MG63 (cell line): ENCODE measurements at regions not wholly inside any gene's neighbourhood (a gene's known extent, or its start where the extent isn't known, plus 50 kb on each side); places are given as distances from the start of the nearest gene placed in this dataset.
"Not testable (repeated sequence)": the region's sequence is repeated elsewhere in the genome, so short reads cannot be mapped to it uniquely, and the experiment has no call there.

Source experiments
- DNase-seq: peaks from one replicate; pipeline ENCODE4 v3.0.0-alpha.2; 2020
- H3K27me3 ChIP-seq: fragments of 250-450 bp; sonication (Bioruptor Pico); 2 replicates; pipeline ENCODE4 v1.5.1; 2020; ENCODE audit warnings: mild to moderate bottlenecking, moderate library complexity
- H3K36me3 ChIP-seq: fragments of 250-450 bp; sonication (Bioruptor Pico); 2 replicates; pipeline ENCODE4 v1.5.1; 2020; ENCODE audit warnings: mild to moderate bottlenecking, moderate library complexity
- H3K4me3 ChIP-seq: fragments of 250-450 bp; sonication (Bioruptor Pico); 2 replicates; pipeline ENCODE4 v1.5.1; 2020; ENCODE audit warnings: mild to moderate bottlenecking, moderate library complexity
- H3K9me3 ChIP-seq: fragments of 250-450 bp; sonication (Bioruptor Pico); 2 replicates; pipeline ENCODE4 v1.5.1; 2020; ENCODE audit warnings: mild to moderate bottlenecking, moderate library complexity

- Histone ChIP-seq H3K27me3 (no peaks in the 10 kb centered on the region), H3K9me3 (no peaks in the 10 kb centered on the region), H3K36me3 (no peaks in the 10 kb centered on the region), H3K4me3 (no peak overlapping the region)
- DNase-seq: no peak
Observed at GRCh38 chrX:3550871-3551270, 162.6 kb downstream of the PRKX start.

DNA sequence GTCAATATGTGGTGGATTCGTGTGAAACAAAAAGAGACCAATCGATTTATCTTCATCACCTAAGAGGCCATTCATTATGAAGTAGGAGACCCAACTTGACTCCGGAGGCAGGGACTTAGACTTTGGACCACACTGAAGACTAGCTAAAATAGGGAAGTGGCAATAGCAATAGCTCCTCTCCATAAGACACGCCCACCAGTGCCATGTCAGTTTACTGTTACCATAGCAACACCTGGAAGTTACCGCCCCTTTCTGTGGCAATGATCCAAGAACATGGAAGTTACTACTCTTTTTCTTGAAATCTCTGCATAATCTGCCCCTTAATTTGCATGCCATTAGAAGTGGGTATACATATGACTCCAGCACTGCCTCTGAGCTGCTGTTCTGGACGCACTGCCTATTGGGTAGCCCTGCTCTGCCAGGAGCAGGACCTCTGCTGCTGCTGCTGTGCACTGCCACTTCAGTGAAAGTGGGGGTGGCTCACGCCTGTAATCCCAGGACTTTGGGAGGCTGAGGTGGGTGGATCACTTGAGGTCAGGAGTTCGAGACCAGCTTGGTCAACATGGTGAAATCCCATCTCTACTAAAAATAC is 163.2 kb downstream of the PRKX start:
- no peaks in the 10 kb centered on the region for H3K27me3 ChIP-seq
- no peaks in the 10 kb centered on the region for H3K9me3 ChIP-seq
- no peak overlapping the region for H3K4me3 ChIP-seq
- no peaks in the 10 kb centered on the region for H3K36me3 ChIP-seq
- DNase-seq: no peak

GRCh38 chrX:3549411-3549911 is 164.0 kb downstream of the PRKX start:
- Histone ChIP-seq H3K36me3 (no peaks in the 10 kb centered on the region), H3K27me3 (no peaks in the 10 kb centered on the region), H3K4me3 (peak overlapping the region; percentile 33), H3K9me3 (no peaks in the 10 kb centered on the region)
- peak; percentile 42 for DNase-seq

GRCh38 chrX:3548765-3549391 is 164.6 kb downstream of the PRKX start:
- Histone ChIP-seq H3K36me3 (no peaks in the 10 kb centered on the region), H3K27me3 (no peaks in the 10 kb centered on the region), H3K4me3 (peak overlapping the region; percentile 33), H3K9me3 (no peaks in the 10 kb centered on the region)
- no peak for DNase-seq

GRCh38 chrX:3545901-3546300 is 167.5 kb downstream of the PRKX start:
- H3K36me3 ChIP-seq: no peaks in the 10 kb centered on the region
- no peaks in the 10 kb centered on the region for H3K27me3 ChIP-seq
- DNase-seq: no peak
- H3K9me3 ChIP-seq: no peaks in the 10 kb centered on the region
- H3K4me3 ChIP-seq: no peak overlapping the region

DNA sequence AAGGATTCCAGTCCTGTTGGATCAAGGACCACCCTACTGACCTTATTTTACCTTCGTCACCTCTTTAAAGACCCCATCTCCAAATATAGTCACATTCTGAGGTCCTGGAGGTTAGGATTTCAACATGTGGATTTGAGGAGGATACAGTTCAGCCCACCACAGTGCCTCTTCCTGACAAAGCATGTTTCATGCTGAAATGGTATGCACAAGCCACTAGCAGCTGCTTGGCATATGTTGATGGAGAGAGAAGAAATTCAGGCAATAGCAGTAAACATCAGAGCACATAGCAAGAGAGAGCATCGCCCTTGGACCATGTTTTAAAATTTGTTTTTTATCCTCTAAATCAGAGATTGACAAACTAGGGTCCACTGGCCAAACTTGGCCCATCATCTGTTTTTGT is 172.1 kb downstream of the PRKX start:
- no peak for DNase-seq
- Histone ChIP-seq H3K4me3 (no peak overlapping the region), H3K27me3 (no peaks in the 10 kb centered on the region), H3K36me3 (no peaks in the 10 kb centered on the region), H3K9me3 (no peaks in the 10 kb centered on the region)

DNA sequence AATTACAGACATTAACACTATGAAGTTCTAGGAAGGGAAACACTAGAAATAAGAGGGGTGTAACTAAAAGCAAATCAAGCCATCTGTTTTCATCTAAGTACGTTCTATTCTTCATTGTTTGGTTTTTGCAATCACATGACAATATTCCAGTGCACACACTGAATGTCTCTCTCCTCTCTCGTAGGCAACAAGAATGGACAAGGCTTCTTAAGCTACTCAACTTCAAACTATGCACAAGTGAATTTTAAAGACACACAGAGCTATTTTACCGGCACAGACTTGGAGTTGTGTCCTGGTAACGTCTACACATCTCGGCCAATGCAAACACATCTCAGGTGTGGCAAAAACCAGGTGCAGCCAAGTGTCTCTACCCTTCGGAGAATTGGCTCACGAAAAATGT is 173.3 kb downstream of the PRKX start:
- H3K27me3 ChIP-seq: no peaks in the 10 kb centered on the region
- DNase-seq: no peak
- H3K4me3 ChIP-seq: no peak overlapping the region
- H3K9me3 ChIP-seq: no peaks in the 10 kb centered on the region
- no peaks in the 10 kb centered on the region for H3K36me3 ChIP-seq

DNA sequence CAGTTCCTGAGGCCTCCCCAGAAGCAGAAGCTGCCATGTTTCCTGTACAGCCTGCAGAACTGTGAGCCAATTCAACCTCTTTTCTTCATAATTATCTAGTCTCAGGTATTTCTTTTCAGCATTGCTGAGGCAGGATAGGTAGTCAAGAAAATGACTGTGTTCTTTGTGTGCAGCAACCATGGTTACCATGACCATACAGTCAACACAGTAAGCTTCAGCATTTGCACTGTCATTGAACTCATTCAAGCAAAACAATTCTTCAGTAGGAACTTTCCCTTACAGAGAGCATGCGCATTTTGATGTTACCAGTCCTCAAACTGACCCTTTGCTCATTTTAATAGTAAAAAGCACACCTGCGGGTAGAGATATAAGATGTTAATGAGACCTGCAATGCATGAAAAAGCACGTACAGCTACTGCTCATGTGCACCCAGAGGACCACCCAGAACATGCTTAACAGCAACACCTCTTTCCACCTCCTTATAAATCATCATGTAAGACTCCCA is 180.8 kb downstream of the PRKX start:
- no peak overlapping the region for H3K4me3 ChIP-seq
- no peaks in the 10 kb centered on the region for H3K36me3 ChIP-seq
- DNase-seq: no peak
- no peaks in the 10 kb centered on the region for H3K9me3 ChIP-seq
- H3K27me3 ChIP-seq: no peaks in the 10 kb centered on the region

- not testable (repeated sequence) for H3K36me3 ChIP-seq, H3K9me3 ChIP-seq, H3K27me3 ChIP-seq, H3K4me3 ChIP-seq, DNase-seq
Observed at GRCh38 chrX:3531435-3531834, 182.0 kb downstream of the PRKX start.

DNA sequence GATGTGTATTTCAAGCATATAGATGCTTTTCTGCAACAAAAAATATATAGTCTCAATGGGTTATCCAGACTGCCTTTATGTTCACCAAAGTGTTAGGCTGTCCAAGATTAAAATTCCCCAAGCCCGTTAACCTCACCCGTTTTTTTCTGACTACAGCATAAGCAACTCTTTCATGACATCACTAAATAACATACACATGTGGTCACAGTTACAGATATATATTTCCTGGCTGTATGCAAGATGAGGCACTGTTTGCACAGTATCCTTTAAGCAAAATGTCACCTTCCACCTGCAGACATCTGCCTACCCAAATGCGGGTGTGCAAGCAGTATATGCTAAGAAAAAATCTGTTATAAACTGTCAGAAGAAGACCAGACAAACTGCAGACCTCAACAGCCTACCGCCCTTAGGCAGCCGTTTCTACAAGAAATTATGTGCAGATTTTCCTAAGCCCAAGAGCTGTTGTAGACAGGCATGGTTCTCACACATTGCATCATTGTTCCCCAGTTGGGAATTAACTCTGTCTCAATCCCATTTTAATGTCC is 183.1 kb upstream of the MXRA5 start:
- no peaks in the 10 kb centered on the region for H3K27me3 ChIP-seq
- H3K36me3 ChIP-seq: no peaks in the 10 kb centered on the region
- no peak for DNase-seq
- H3K9me3 ChIP-seq: no peaks in the 10 kb centered on the region
- no peak overlapping the region for H3K4me3 ChIP-seq

GRCh38 chrX:3527811-3528210 is 181.4 kb upstream of the MXRA5 start:
- H3K36me3 ChIP-seq: no peaks in the 10 kb centered on the region
- no peak for DNase-seq
- no peaks in the 10 kb centered on the region for H3K9me3 ChIP-seq
- no peaks in the 10 kb centered on the region for H3K27me3 ChIP-seq
- no peak overlapping the region for H3K4me3 ChIP-seq

- Histone ChIP-seq H3K4me3 (no peak overlapping the region), H3K27me3 (no peaks in the 10 kb centered on the region), H3K36me3 (no peaks in the 10 kb centered on the region), H3K9me3 (no peaks in the 10 kb centered on the region)
- no peak for DNase-seq
Observed at GRCh38 chrX:3527166-3527565, 180.7 kb upstream of the MXRA5 start.

DNA sequence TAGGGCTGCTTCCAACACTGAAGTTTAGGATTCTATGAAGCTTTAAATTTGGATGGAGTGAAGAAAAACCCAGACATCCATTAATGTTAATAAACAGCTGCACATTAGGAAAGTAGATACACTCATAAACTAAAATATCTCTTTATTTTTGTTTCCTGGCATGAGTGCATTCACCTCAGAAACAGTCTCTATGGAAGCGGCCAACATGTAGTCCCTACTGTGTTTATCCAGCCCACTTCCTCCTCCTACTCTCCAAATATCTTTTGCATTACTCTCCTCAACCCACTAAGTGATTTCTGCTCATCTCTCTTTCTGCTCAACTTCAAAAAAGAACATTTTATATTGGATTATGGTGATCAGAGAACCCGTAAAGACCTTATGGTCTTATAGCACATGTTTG is 180.3 kb upstream of the MXRA5 start:
- Histone ChIP-seq H3K27me3 (no peaks in the 10 kb centered on the region), H3K4me3 (no peak overlapping the region), H3K9me3 (no peaks in the 10 kb centered on the region), H3K36me3 (no peaks in the 10 kb centered on the region)
- DNase-seq: no peak

- DNase-seq: no peak
Observed at GRCh38 chrX:3526071-3526470, 179.6 kb upstream of the MXRA5 start.

GRCh38 chrX:3522101-3522650 is 175.7 kb upstream of the MXRA5 start:
- H3K4me3 ChIP-seq: no peak overlapping the region
- DNase-seq: no peak
- no peaks in the 10 kb centered on the region for H3K9me3 ChIP-seq
- H3K36me3 ChIP-seq: no peaks in the 10 kb centered on the region
- H3K27me3 ChIP-seq: no peaks in the 10 kb centered on the region

More at GRCh38 chrX:3526071-3526470, 179.6 kb upstream of the MXRA5 start:
- no peaks in the 10 kb centered on the region for H3K27me3 ChIP-seq
- H3K36me3 ChIP-seq: no peaks in the 10 kb centered on the region
- H3K4me3 ChIP-seq: no peak overlapping the region
- H3K9me3 ChIP-seq: no peaks in the 10 kb centered on the region

- no peak overlapping the region for H3K4me3 ChIP-seq
- no peaks in the 10 kb centered on the region for H3K36me3 ChIP-seq
- DNase-seq: no peak
- H3K27me3 ChIP-seq: no peaks in the 10 kb centered on the region
- H3K9me3 ChIP-seq: no peaks in the 10 kb centered on the region
Observed at GRCh38 chrX:3521396-3521795, 174.9 kb upstream of the MXRA5 start.

DNA sequence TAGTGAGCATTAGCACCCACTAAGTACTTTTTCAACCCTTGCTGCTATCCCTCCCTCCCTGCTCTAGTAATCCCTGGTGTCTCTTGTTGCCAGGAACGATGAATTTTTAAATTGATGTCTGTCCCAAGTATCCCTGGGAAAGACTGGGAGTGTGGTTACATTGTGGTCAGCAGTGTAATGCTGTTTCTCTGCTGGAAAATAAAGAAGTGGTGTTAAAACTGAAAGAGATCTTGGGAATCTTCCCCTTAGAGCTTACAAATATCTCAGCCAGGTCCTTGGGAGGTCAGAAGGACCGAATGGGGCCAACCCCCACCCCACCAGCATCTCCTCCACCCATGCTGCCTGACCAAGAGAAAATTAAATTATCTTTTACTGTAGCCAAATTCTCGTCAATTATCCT is 174.5 kb upstream of the MXRA5 start:
- no peak for DNase-seq
- no peaks in the 10 kb centered on the region for H3K9me3 ChIP-seq
- H3K27me3 ChIP-seq: no peaks in the 10 kb centered on the region
- H3K36me3 ChIP-seq: no peaks in the 10 kb centered on the region
- no peak overlapping the region for H3K4me3 ChIP-seq

DNA sequence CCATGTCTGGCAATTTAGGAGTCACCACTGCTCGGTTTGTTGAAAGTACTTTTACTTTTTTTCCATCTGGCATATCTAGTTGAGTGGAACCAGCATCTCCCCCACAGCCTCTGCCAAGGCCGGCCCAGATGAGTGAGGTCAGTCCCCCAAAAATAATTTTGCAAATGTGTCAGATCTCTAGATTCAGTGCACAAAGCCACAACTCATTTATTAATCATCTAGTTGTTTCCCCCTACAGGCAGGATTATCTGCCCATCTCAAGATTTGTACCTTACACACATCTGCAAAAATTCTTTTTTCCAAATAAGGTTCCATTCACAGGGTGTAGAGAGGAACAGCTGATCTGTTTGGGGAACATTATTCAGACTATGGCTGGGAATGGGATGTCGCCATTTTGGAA is 174.0 kb upstream of the MXRA5 start:
- Histone ChIP-seq H3K9me3 (no peaks in the 10 kb centered on the region), H3K27me3 (no peaks in the 10 kb centered on the region), H3K4me3 (no peak overlapping the region), H3K36me3 (no peaks in the 10 kb centered on the region)
- DNase-seq: no peak
